ENCODE measurements at regions not wholly inside any gene's neighbourhood (a gene's known extent, or its start where the extent isn't known, plus 50 kb on each side); places are given as distances from the start of the nearest gene placed in this dataset.

- no peak overlapping the region for H3K4me3 ChIP-seq (ENCODE audit: low read depth, low read length)
- TF ChIP-seq CTCF (IDR thresholded peaks at IDR 0.05; ENCODE audit: control insufficient read depth, extremely low read depth, insufficient read depth), result no peak
- no peak for DNase-seq (ENCODE audit: low read depth)
Observed at GRCh38 chr21:35238119-35238518, 189.0 kb upstream of the RUNX1 start.

- no peak for DNase-seq (ENCODE audit: low read depth)
- H3K4me3 ChIP-seq (ENCODE audit: low read depth, low read length), result no peak overlapping the region
- no peak for TF ChIP-seq CTCF (IDR thresholded peaks at IDR 0.05; ENCODE audit: control insufficient read depth, extremely low read depth, insufficient read depth)
Observed at GRCh38 chr21:35237287-35237686, 188.2 kb upstream of the RUNX1 start.

GRCh38 chr21:35236090-35236489 is 187.0 kb upstream of the RUNX1 start:
- TF ChIP-seq CTCF (IDR thresholded peaks at IDR 0.05; ENCODE audit: control insufficient read depth, extremely low read depth, insufficient read depth), result no peak
- no peak overlapping the region for H3K4me3 ChIP-seq (ENCODE audit: low read depth, low read length)
- DNase-seq (ENCODE audit: low read depth), result no peak

GRCh38 chr21:35234725-35235124 is 185.6 kb upstream of the RUNX1 start:
- DNase-seq (ENCODE audit: low read depth), result no peak
- no peak overlapping the region for H3K4me3 ChIP-seq (ENCODE audit: low read depth, low read length)
- TF ChIP-seq CTCF (IDR thresholded peaks at IDR 0.05; ENCODE audit: control insufficient read depth, extremely low read depth, insufficient read depth), result no peak

- no peak for TF ChIP-seq CTCF (IDR thresholded peaks at IDR 0.05; ENCODE audit: control insufficient read depth, extremely low read depth, insufficient read depth)
- DNase-seq (ENCODE audit: low read depth), result no peak
- H3K4me3 ChIP-seq (ENCODE audit: low read depth, low read length), result no peak overlapping the region
Observed at GRCh38 chr21:35233756-35234155, 184.7 kb upstream of the RUNX1 start.

GRCh38 chr21:35232545-35233176 is 183.6 kb upstream of the RUNX1 start:
- H3K4me3 ChIP-seq (ENCODE audit: low read depth, low read length), result no peak overlapping the region
- no peak for DNase-seq (ENCODE audit: low read depth)
- TF ChIP-seq CTCF (IDR thresholded peaks at IDR 0.05; ENCODE audit: control insufficient read depth, extremely low read depth, insufficient read depth), result no peak

- no peak for TF ChIP-seq CTCF (IDR thresholded peaks at IDR 0.05; ENCODE audit: control insufficient read depth, extremely low read depth, insufficient read depth)
- no peak overlapping the region for H3K4me3 ChIP-seq (ENCODE audit: low read depth, low read length)
- DNase-seq (ENCODE audit: low read depth), result no peak
Observed at GRCh38 chr21:35231090-35231489, 182.0 kb upstream of the RUNX1 start.
